GM12865 (cell line): ENCODE measurements at regions not wholly inside any gene's neighbourhood (a gene's known extent, or its start where the extent isn't known, plus 50 kb on each side); places are given as distances from the start of the nearest gene placed in this dataset.
A peak's percentile ranks its signal among the peaks of the same experiment; 100 is the strongest.

Experiments used
- DNase-seq: peaks from one replicate; pipeline ENCODE4 v3.0.0; 2010; ENCODE audit warnings: low read depth
- H3K4me3 ChIP-seq: 2 replicates; pipeline ENCODE4 v1.5.1; 2011; ENCODE audit warnings: mild to moderate bottlenecking, low read depth, low read length, control low read depth
- CTCF ChIP-seq: IDR thresholded peaks from 2 replicates; pipeline ENCODE4 v1.5.1; 2011; ENCODE audit warnings: low read length, control low read depth, low read depth, inconsistent platforms; ENCODE audit not compliant: insufficient read depth; ENCODE audit errors: missing control alignments

- DNase-seq = peak; percentile 59
- TF ChIP-seq CTCF = no peak
- no peak overlapping the region for H3K4me3 ChIP-seq
Observed at GRCh38 chr2:136212426-136213378, 94.8 kb upstream of the CXCR4 start.

GRCh38 chr2:136211701-136212100, 93.8 kb upstream of the CXCR4 start:
- TF ChIP-seq CTCF = no peak
- no peak for DNase-seq
- no peak overlapping the region for H3K4me3 ChIP-seq

GRCh38 chr2:136210822-136211221, 92.9 kb upstream of the CXCR4 start:
- DNase-seq = no peak
- no peak overlapping the region for H3K4me3 ChIP-seq
- TF ChIP-seq CTCF = no peak

GRCh38 chr2:136210455-136210805, 92.5 kb upstream of the CXCR4 start:
- no peak for DNase-seq
- TF ChIP-seq CTCF = no peak
- H3K4me3 ChIP-seq = no peak overlapping the region

- DNase-seq = no peak
- H3K4me3 ChIP-seq = no peak overlapping the region
- TF ChIP-seq CTCF = no peak
Observed at GRCh38 chr2:136209561-136210454, 91.9 kb upstream of the CXCR4 start.

- no peak for TF ChIP-seq CTCF
Observed at GRCh38 chr2:136208682-136209420, 90.9 kb upstream of the CXCR4 start.

More at GRCh38 chr2:136208682-136209420, 90.9 kb upstream of the CXCR4 start:
- no peak for DNase-seq
- no peak overlapping the region for H3K4me3 ChIP-seq
